ENCODE measurements at regions not wholly inside any gene's neighbourhood (a gene's known extent, or its start where the extent isn't known, plus 50 kb on each side); places are given as distances from the start of the nearest gene placed in this dataset.

GRCh38 chr1:14108356-14109275, 408.6 kb downstream of the PRDM2 start:
- no peak overlapping the region for H3K4me3 ChIP-seq
- ATAC-seq (peak in 2 of 4 donors; percentile 26 to 67), DNase-seq (no peak)
- peaks cover 4% of the 10 kb centered on the region for H3K9me3 ChIP-seq
- intact Hi-C loops (cut with DNase I): no loop called here
- TF ChIP-seq, protein P1, sequence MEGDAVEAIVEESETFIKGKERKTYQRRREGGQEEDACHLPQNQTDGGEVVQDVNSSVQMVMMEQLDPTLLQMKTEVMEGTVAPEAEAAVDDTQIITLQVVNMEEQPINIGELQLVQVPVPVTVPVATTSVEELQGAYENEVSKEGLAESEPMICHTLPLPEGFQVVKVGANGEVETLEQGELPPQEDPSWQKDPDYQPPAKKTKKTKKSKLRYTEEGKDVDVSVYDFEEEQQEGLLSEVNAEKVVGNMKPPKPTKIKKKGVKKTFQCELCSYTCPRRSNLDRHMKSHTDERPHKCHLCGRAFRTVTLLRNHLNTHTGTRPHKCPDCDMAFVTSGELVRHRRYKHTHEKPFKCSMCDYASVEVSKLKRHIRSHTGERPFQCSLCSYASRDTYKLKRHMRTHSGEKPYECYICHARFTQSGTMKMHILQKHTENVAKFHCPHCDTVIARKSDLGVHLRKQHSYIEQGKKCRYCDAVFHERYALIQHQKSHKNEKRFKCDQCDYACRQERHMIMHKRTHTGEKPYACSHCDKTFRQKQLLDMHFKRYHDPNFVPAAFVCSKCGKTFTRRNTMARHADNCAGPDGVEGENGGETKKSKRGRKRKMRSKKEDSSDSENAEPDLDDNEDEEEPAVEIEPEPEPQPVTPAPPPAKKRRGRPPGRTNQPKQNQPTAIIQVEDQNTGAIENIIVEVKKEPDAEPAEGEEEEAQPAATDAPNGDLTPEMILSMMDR (IDR thresholded peaks at IDR 0.05): no peak
- H3K27ac ChIP-seq: no peak overlapping the region
- WGBS, 3 donors: 45 to 58% (median 49%) methylated on average over 14 of the region's 14 CpGs
- H3K4me1 ChIP-seq: no peaks in the 10 kb centered on the region
- no peaks in the 10 kb centered on the region for H3K36me3 ChIP-seq (ENCODE audit: insufficient read depth in 1 of 2, low read depth in 1 of 2)
- H3K27me3 ChIP-seq (ENCODE audit: insufficient read depth in 3 of 3, low read length in 2 of 3): no peaks in the 10 kb centered on the region

DNA sequence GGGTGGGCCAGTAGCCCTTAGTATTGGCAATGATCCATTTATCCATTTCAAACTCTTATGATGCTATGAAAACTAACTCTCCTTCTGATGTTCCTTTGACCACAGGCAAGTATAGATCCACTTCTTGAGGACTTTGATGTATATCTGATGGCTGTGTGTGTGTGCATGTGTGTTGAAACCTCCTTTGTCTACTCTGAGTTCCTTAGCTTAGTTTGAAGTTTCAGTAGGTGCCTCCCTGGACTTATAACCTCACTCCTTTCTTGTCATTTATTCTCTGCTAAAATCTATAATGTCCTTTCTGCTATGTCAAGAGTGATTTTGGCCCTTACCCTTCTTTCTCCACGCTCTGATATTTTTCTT, 409.3 kb downstream of the PRDM2 start:
- ATAC-seq: no peak
- intact Hi-C loops (cut with DNase I): no loop called here
- 46 to 80% (median 47%) methylated on average over 1 of the region's 1 CpG for WGBS, 3 donors

DNA sequence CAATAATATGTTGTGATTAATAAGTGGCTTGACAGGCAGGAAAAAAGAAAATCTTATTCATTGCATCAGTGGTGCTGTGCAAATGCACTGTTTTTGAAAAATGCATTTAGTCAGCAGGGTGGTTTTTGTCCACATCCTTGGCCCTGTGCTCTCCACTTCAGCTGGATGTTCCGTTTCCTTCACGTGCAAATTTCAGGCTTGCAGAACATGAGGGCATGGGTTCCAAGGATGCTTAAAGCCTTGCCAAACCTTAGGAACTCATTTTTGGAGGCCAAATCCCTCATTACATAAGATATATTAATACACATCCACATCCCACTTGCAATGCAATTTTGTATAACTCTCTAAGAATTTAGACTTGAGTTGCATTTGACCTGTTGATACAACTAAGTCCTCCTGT, 410.1 kb downstream of the PRDM2 start:
- ATAC-seq (no peak), DNase-seq (no peak)
- Histone ChIP-seq H3K27ac (no peak overlapping the region), H3K36me3 (ENCODE audit: insufficient read depth in 1 of 2, low read depth in 1 of 2) (no peaks in the 10 kb centered on the region), H3K27me3 (ENCODE audit: insufficient read depth in 3 of 3, low read length in 2 of 3) (no peaks in the 10 kb centered on the region), H3K4me3 (no peak overlapping the region), H3K4me1 (no peaks in the 10 kb centered on the region), H3K9me3 (peaks cover 4% of the 10 kb centered on the region)
- TF ChIP-seq, protein P1 (IDR thresholded peaks at IDR 0.05): no peak
- 34 to 64% (median 42%) methylated on average over 2 of the region's 2 CpGs for WGBS, 3 donors
- intact Hi-C loops (cut with DNase I): no loop called here

More for the DNA sequence above, 409.3 kb downstream of the PRDM2 start:
- H3K27ac ChIP-seq: no peak overlapping the region
- H3K36me3 ChIP-seq (ENCODE audit: insufficient read depth in 1 of 2, low read depth in 1 of 2): no peaks in the 10 kb centered on the region
- no peaks in the 10 kb centered on the region for H3K4me1 ChIP-seq
- H3K27me3 ChIP-seq (ENCODE audit: insufficient read depth in 3 of 3, low read length in 2 of 3): no peaks in the 10 kb centered on the region
- peaks cover 4% of the 10 kb centered on the region for H3K9me3 ChIP-seq
- no peak overlapping the region for H3K4me3 ChIP-seq
- TF ChIP-seq, protein P1 (IDR thresholded peaks at IDR 0.05): no peak
- DNase-seq: no peak

DNA sequence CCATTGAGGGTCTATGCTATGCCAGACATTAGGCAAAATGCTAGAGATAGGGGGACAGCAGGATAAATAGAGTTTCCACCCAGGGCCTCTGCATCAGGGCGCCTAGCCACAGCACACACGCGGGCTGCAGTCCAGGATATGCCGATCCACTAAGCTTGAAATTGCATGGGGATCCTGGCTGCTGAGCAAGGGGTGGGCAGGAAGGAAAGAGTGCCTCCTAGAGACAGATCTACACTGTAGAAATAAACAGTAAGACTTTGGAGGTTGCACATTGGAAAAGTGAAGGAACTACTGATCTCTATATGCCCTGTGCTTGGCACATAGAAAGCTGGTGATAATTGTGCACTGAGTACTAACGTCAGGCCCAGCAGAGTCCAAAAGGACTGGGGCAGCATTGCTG, 411.1 kb downstream of the PRDM2 start:
- 54 to 63% (median 58%) methylated on average over 5 of the region's 5 CpGs for WGBS, 3 donors
- Histone ChIP-seq H3K27me3 (ENCODE audit: insufficient read depth in 3 of 3, low read length in 2 of 3) (no peaks in the 10 kb centered on the region), H3K9me3 (no peaks in the 10 kb centered on the region), H3K27ac (no peak overlapping the region), H3K36me3 (ENCODE audit: insufficient read depth in 1 of 2, low read depth in 1 of 2) (no peaks in the 10 kb centered on the region), H3K4me1 (no peaks in the 10 kb centered on the region), H3K4me3 (no peak overlapping the region)
- TF ChIP-seq, protein P1 (IDR thresholded peaks at IDR 0.05): no peak
- DNase-seq (no peak), ATAC-seq (no peak)
- intact Hi-C loops (cut with DNase I): no loop called here

Data from psoas muscle (tissue), 7 donors.